ENCODE measurements at regions not wholly inside any gene's neighbourhood (a gene's known extent, or its start where the extent isn't known, plus 50 kb on each side); places are given as distances from the start of the nearest gene placed in this dataset.
"Not testable (repeated sequence)": the region's sequence is repeated elsewhere in the genome, so short reads cannot be mapped to it uniquely, and the experiment has no call there.

DNA sequence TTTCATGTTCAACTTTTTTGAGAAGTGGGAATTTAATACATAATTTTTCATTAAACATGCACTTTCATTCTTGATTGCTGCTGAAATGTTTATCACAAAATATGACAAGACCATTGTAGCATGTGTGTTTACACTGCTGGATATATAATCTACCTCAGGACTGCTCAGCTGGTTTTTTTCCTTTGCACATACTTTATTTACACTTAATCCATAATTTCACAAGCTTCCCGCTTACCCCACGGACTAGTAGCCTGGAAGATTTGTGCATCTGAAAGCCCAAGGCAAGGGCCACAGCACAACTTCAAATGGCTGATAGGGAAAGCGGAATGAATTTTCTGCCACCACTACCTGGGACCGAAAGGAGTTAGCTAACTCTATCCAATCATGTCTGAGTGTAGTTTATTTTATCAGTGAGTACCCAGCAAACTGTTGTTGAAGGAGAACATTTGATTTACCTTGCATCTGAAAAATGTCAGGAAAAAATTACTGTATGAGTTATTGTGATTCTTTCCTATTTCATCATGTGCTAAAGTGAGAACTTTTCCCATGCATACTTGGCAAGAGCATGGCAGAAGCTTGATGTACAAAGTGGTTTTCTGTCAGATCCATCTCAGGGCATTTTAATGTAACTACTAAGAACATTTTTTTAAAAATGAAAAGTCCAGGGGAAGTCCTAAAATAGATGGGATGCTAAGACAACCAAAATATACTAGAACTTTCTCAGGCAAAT is 558.2 kb upstream of the USP24 start:
- Histone ChIP-seq H3K4me3 (no peak overlapping the region), H3K27me3 (replicated peaks; ENCODE audit: insufficient read depth) (no peaks in the 10 kb centered on the region), H3K9ac (no peak overlapping the region), H2AFZ (no peak overlapping the region), H3K79me2 (ENCODE audit: insufficient read depth) (no peaks in the 10 kb centered on the region), H3K4me2 (ENCODE audit: unreplicated experiment) (no peak overlapping the region), H3K9me3 (ENCODE audit: low read depth) (no peaks in the 10 kb centered on the region), H4K20me1 (ENCODE audit: insufficient read depth) (no peaks in the 10 kb centered on the region), H3K4me1 (ENCODE audit: insufficient read depth) (no peaks in the 10 kb centered on the region), H3K9me2 (ENCODE audit: insufficient read depth) (no peaks in the 10 kb centered on the region), H3F3A (ENCODE audit: insufficient read depth) (no peaks in the 10 kb centered on the region), H3K27ac (no peak overlapping the region), H3K36me3 (ENCODE audit: low read depth) (no peaks in the 10 kb centered on the region)
- in situ Hi-C loops (cut with MboI) = no loop called here
- DNase-seq = no peak
- TF ChIP-seq EZH2 (IDR thresholded peaks at IDR 0.05; ENCODE audit: insufficient read depth, poor library complexity, severe bottlenecking) (no peak), EZH2phosphoT487 (IDR thresholded peaks at IDR 0.05; ENCODE audit: insufficient read depth, low read depth) (no peak)
- 89% methylated on average over 4 of the region's 4 CpGs for WGBS, 2 experiments (ENCODE audit: low coverage in 1 of 2, low lambda C conversion rate in 2 of 2, missing lambda C conversion rate in 2 of 2)

DNA sequence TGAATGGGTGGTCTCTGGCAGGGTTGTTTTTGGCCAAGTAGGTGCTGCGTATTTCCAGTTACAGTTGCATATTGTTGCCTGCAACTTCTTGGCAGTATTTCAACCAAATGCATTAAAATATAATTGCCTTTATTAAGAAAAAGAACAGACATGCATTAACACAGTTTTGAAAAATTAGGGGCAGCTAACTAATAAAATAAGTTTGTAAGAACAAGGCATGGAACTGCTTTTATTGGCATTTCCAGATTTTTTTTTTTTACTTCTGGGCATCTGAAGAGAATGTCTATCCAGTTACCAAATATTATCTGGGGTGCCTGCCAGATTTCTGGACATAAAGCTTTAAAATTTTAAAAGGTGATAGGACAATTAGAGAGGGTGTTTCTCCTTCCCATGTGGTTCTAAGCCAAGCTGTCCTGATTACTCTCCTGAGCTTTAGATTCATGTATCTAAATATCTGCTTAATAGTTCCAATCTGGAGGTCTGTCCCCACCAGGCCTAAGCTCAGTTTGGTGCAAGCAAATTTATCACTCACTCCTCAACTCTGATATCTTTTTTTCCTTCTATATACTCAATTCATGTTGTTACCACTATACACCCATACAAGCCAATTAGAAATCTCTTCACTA is 553.3 kb upstream of the USP24 start:
- no peak for DNase-seq
- no peak overlapping the region for H3K27ac ChIP-seq

DNA sequence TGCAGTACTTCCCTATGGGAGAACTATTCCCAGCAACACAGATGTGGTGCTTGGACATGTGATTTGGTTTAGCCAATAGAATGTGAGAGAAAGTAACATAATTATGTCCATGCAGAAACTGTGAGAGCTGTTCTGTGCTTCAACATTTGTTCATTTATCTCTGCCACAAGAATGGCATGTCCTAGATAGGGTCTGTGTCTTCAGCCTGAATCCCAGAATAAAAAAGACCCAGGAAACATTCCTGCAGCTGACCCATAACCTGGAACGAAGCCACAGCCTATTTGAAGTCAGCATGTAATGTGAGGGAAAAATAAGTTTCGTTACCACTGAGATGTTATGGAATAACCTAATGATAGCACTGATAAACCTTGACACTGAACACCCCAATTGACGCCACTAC is 552.0 kb upstream of the USP24 start:
- no peaks in the 10 kb centered on the region for H3K4me1 ChIP-seq (ENCODE audit: insufficient read depth)
- H3K4me3 ChIP-seq = no peak overlapping the region
- no peaks in the 10 kb centered on the region for H3K36me3 ChIP-seq (ENCODE audit: low read depth)
- in situ Hi-C loops (cut with MboI) = no loop called here
- no peak overlapping the region for H2AFZ ChIP-seq
- no peak overlapping the region for H3K27ac ChIP-seq
- TF ChIP-seq EZH2phosphoT487 (IDR thresholded peaks at IDR 0.05; ENCODE audit: insufficient read depth, low read depth) (no peak), EZH2 (IDR thresholded peaks at IDR 0.05; ENCODE audit: insufficient read depth, poor library complexity, severe bottlenecking) (no peak)
- H3K9ac ChIP-seq = no peak overlapping the region
- no peaks in the 10 kb centered on the region for H3F3A ChIP-seq (ENCODE audit: insufficient read depth)
- H3K9me2 ChIP-seq (ENCODE audit: insufficient read depth) = no peaks in the 10 kb centered on the region
- whole genome bisulfite sequencing, 2 experiments (ENCODE audit: low coverage in 1 of 2, low lambda C conversion rate in 2 of 2, missing lambda C conversion rate in 2 of 2) = 85 to 87% methylated on average over 3 of the region's 3 CpGs
- DNase-seq = no peak
- no peaks in the 10 kb centered on the region for H3K9me3 ChIP-seq (ENCODE audit: low read depth)
- no peaks in the 10 kb centered on the region for H4K20me1 ChIP-seq (ENCODE audit: insufficient read depth)
- H3K79me2 ChIP-seq (ENCODE audit: insufficient read depth) = no peaks in the 10 kb centered on the region
- H3K4me2 ChIP-seq (ENCODE audit: unreplicated experiment) = no peak overlapping the region
- H3K27me3 ChIP-seq (replicated peaks; ENCODE audit: insufficient read depth) = no peaks in the 10 kb centered on the region

More for the DNA sequence above, 553.3 kb upstream of the USP24 start:
- Histone ChIP-seq H3K9me2 (ENCODE audit: insufficient read depth) (no peaks in the 10 kb centered on the region), H3K79me2 (ENCODE audit: insufficient read depth) (no peaks in the 10 kb centered on the region), H3K27me3 (replicated peaks; ENCODE audit: insufficient read depth) (no peaks in the 10 kb centered on the region), H2AFZ (no peak overlapping the region), H3F3A (ENCODE audit: insufficient read depth) (no peaks in the 10 kb centered on the region), H3K36me3 (ENCODE audit: low read depth) (no peaks in the 10 kb centered on the region), H4K20me1 (ENCODE audit: insufficient read depth) (no peaks in the 10 kb centered on the region), H3K4me3 (no peak overlapping the region), H3K9ac (no peak overlapping the region), H3K4me2 (ENCODE audit: unreplicated experiment) (no peak overlapping the region), H3K9me3 (ENCODE audit: low read depth) (no peaks in the 10 kb centered on the region), H3K4me1 (ENCODE audit: insufficient read depth) (no peaks in the 10 kb centered on the region)
- 92 to 94% methylated on average over 1 of the region's 1 CpG for WGBS, 2 experiments (ENCODE audit: low coverage in 1 of 2, low lambda C conversion rate in 2 of 2, missing lambda C conversion rate in 2 of 2)
- TF ChIP-seq EZH2 (IDR thresholded peaks at IDR 0.05; ENCODE audit: insufficient read depth, poor library complexity, severe bottlenecking) = no peak
- no peak for TF ChIP-seq EZH2phosphoT487 (IDR thresholded peaks at IDR 0.05; ENCODE audit: insufficient read depth, low read depth)
- in situ Hi-C loops (cut with MboI) = no loop called here

DNA sequence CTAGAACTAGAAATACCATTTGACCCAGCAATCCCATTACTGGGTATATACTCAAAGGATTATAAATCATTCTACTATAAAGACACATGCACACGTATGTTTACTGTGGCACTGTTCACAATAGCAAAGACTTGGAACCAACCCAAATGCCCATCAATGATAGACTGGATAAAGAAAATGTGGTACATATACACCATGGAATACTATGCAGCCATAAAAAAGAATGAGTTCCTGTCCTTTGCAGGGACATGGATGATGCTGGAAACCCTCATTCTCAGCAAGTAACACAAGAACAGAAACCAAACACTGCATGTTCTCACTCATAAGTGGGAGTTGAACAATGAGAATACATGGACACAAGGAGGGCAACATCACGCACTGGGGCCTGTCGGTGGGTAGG is 550.3 kb upstream of the USP24 start:
- H3K4me2 ChIP-seq (ENCODE audit: unreplicated experiment); H3K9me2 ChIP-seq (ENCODE audit: insufficient read depth); in situ Hi-C loops (cut with MboI); H3K4me3 ChIP-seq; H4K20me1 ChIP-seq (ENCODE audit: insufficient read depth); H3K27ac ChIP-seq; H3K79me2 ChIP-seq (ENCODE audit: insufficient read depth); H3K4me1 ChIP-seq (ENCODE audit: insufficient read depth); DNase-seq; H3F3A ChIP-seq (ENCODE audit: insufficient read depth); H3K27me3 ChIP-seq (replicated peaks; ENCODE audit: insufficient read depth); H3K36me3 ChIP-seq (ENCODE audit: low read depth); H3K9ac ChIP-seq; H3K9me3 ChIP-seq (ENCODE audit: low read depth); H2AFZ ChIP-seq: not testable (repeated sequence)
- 84 to 87% methylated on average over 3 of the region's 3 CpGs for WGBS, 2 experiments (ENCODE audit: low coverage in 1 of 2, low lambda C conversion rate in 2 of 2, missing lambda C conversion rate in 2 of 2)
